Neural crest cell (in vitro differentiated cells): ENCODE measurements at regions not wholly inside any gene's neighbourhood (a gene's known extent, or its start where the extent isn't known, plus 50 kb on each side); places are given as distances from the start of the nearest gene placed in this dataset.

ENCODE experiments used
- DNase-seq: peaks from one replicate; pipeline ENCODE4 v3.0.0; 2021; ENCODE audit warnings: low read depth, mixed read lengths, low spot score
- H3K27ac Mint-ChIP-seq: one replicate; pipeline ENCODE4 v1.8.0; 2021; ENCODE audit warnings: mild to moderate bottlenecking, mixed read lengths; ENCODE audit not compliant: unreplicated experiment
- H3K27me3 Mint-ChIP-seq: 2 replicates; pipeline ENCODE4 v1.8.0; 2021; ENCODE audit warnings: low read depth, mild to moderate bottlenecking, mixed read lengths
- H3K36me3 Mint-ChIP-seq: 2 replicates; pipeline ENCODE4 v1.8.0; 2021; ENCODE audit warnings: low read depth, mild to moderate bottlenecking, mixed read lengths
- H3K4me1 Mint-ChIP-seq: 2 replicates; pipeline ENCODE4 v1.8.0; 2021; ENCODE audit warnings: mixed read lengths
- H3K4me3 Mint-ChIP-seq: one replicate; pipeline ENCODE4 v1.8.0; 2021; ENCODE audit warnings: mild to moderate bottlenecking, mixed read lengths
- H3K9me3 Mint-ChIP-seq: 2 replicates; pipeline ENCODE4 v1.8.0; 2021; ENCODE audit warnings: mixed read lengths
- CTCF ChIP-seq: fragments of 200-600 bp; sonication (generic); conservative IDR thresholded peaks from 2 replicates; pipeline ENCODE4 v1.5.0; 2021; ENCODE audit warnings: antibody characterized with exemption, mild to moderate bottlenecking

DNA sequence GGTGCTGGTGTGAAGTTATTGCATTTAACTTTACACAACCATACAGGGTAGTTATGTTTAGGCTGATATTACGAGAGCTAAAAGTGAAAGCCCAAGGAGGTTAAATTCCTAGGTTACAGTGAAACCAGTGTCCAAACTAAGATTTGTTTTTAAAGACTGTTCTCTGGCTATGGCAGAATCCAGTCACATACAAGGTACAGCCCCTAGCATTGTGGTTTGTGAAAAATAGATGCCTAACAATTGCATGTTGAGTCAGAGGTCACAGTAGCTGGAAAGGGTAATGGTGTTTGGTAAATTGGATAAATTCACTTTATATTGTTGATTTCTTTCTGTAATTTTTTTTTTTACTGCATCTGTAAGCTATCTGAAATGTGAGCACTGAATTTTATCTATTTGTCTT lies 614.6 kb upstream of the TBL1XR1 start:
- Mint-ChIP-seq H3K4me1 (peaks cover 16% of the 10 kb centered on the region), H3K36me3 (no peaks in the 10 kb centered on the region), H3K9me3 (peaks cover 3% of the 10 kb centered on the region)

DNA sequence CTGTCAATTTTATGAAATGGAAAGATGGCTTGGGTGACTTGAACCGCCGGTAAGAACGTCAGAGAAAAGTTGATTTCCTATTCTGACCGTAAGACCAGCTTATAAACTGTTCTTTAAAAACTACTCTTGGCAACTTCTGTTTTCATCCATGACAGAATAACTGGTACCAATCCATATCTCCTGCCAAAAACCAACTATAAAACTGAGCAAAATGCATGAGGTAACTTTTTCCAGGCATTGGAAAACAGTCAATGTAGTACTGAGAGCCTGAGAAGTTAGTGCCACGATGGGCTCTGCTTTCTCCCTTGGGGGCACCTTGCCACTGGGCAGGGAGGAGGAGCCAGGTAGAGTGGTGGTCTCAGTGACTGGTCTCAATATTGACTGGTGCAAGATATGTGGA lies 615.2 kb upstream of the TBL1XR1 start:
- H3K4me1 Mint-ChIP-seq: peaks cover 16% of the 10 kb centered on the region
- no peak for DNase-seq
- H3K4me3 Mint-ChIP-seq: no peak overlapping the region
- H3K27ac Mint-ChIP-seq: no peak overlapping the region
- no peaks in the 10 kb centered on the region for H3K36me3 Mint-ChIP-seq
- no peaks in the 10 kb centered on the region for H3K27me3 Mint-ChIP-seq
- peaks cover 3% of the 10 kb centered on the region for H3K9me3 Mint-ChIP-seq
- no peak for TF ChIP-seq CTCF

More for the DNA sequence above, 614.6 kb upstream of the TBL1XR1 start:
- no peak for DNase-seq
- TF ChIP-seq CTCF: no peak
- no peak overlapping the region for H3K4me3 Mint-ChIP-seq
- no peak overlapping the region for H3K27ac Mint-ChIP-seq
- H3K27me3 Mint-ChIP-seq: no peaks in the 10 kb centered on the region

DNA sequence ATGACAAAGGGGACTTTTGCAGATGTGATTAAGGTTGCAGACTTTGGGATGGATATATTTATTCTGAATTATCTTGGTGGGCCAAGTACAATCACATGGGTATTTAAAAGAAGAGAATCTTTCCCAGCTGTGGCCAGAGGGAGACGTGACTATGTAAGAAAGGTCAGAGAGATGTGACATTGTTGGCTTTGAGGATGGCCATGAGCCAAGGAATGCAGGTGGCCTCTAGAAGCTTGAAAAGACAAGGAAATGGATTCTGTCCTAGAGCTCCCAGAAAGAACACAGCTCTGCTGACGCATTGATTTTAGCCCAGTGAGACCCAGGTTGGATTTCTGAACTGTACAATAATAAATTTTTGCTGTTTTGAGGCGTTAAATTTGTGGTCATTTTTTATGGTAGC lies 616.0 kb upstream of the TBL1XR1 start:
- Mint-ChIP-seq H3K27ac (no peak overlapping the region), H3K4me1 (peaks cover 24% of the 10 kb centered on the region)

DNA sequence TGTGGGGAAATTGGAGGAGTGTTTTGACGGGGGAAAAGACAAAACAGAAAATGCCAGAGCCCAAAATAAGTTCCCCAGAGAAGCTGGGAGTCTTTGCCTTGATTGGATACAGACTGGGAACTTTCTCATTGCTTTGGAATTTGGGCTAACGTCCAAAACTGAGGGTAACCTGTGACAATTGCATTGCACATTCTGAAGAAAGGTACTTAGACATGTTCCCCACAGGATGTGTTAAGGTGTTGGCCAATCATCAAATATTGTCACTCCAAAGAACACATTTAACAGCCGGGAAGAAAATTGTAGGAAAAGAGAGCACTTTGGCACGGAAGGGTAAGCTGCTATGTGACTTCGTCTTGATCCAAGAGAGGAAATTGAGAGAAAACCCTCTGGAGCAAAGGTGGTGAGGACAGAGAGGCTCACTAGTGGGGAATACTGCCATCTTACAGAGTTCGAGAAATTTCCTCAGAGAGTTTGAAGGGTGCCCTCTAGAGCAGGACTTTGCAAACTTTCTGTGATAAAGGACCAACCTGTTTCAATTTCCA lies 619.5 kb upstream of the TBL1XR1 start:
- Mint-ChIP-seq H3K27ac (no peak overlapping the region), H3K27me3 (no peaks in the 10 kb centered on the region), H3K9me3 (no peaks in the 10 kb centered on the region), H3K4me1 (peaks cover 12% of the 10 kb centered on the region), H3K4me3 (no peak overlapping the region), H3K36me3 (no peaks in the 10 kb centered on the region)
- TF ChIP-seq CTCF: no peak
- DNase-seq: no peak

More for the DNA sequence above, 616.0 kb upstream of the TBL1XR1 start:
- peaks cover under 1% of the 10 kb centered on the region for H3K9me3 Mint-ChIP-seq
- H3K36me3 Mint-ChIP-seq: no peaks in the 10 kb centered on the region
- no peak for DNase-seq
- no peak for TF ChIP-seq CTCF
- H3K27me3 Mint-ChIP-seq: no peaks in the 10 kb centered on the region
- no peak overlapping the region for H3K4me3 Mint-ChIP-seq

DNA sequence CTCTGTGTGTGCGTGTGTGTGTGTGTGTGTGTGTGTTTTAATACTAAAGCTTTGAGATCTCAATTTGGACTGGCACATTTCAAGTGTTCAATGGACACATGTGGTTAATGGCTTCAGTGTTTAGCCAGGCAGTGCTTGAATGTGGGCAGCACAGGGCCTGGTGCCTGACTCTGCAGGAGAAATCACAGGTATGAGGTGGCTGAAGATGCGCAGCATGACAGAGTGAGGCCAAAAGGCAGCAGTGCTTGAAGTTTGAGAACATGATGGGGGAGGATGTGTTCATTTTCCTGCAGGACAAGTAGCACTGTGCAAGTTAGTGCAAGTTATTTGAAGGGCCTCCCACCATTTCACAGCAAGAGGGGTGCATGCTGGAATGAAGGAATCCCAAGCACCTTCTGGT lies 620.5 kb upstream of the TBL1XR1 start:
- no peak for TF ChIP-seq CTCF
- no peak for DNase-seq

More for the DNA sequence above, 620.5 kb upstream of the TBL1XR1 start:
- no peak overlapping the region for H3K27ac Mint-ChIP-seq
- no peaks in the 10 kb centered on the region for H3K36me3 Mint-ChIP-seq
- H3K4me1 Mint-ChIP-seq: peaks cover 20% of the 10 kb centered on the region
- no peaks in the 10 kb centered on the region for H3K27me3 Mint-ChIP-seq
- no peak overlapping the region for H3K4me3 Mint-ChIP-seq
- no peaks in the 10 kb centered on the region for H3K9me3 Mint-ChIP-seq
